Mucosa of descending colon (tissue), 3 donors: ENCODE measurements at regions not wholly inside any gene's neighbourhood (a gene's known extent, or its start where the extent isn't known, plus 50 kb on each side); places are given as distances from the start of the nearest gene placed in this dataset.
"Not testable (repeated sequence)": the region's sequence is repeated elsewhere in the genome, so short reads cannot be mapped to it uniquely, and the experiment has no call there.

Experiments
- ATAC-seq: fragments of 200-7000 bp; cut with Tn5 transposase; one replicate; pipeline ENCODE4 v1.9.1; 2020; ENCODE audit warnings: mild to moderate bottlenecking, moderate library complexity
- DNase-seq, 3 donors: peaks; one replicate each; pipeline ENCODE4 v3.0.0-alpha.2; 2020
- H3K36me3 ChIP-seq: fragments of 200-600 bp; one replicate; pipeline ENCODE4 v1.8.0; 2021; ENCODE audit warnings: low read depth, mild to moderate bottlenecking
- H3K4me1 ChIP-seq: fragments of 200-600 bp; one replicate; pipeline ENCODE4 v1.8.0; 2021; ENCODE audit warnings: low read depth, mild to moderate bottlenecking
- H3K4me3 ChIP-seq: fragments of 200-600 bp; one replicate; pipeline ENCODE4 v1.8.0; 2021; ENCODE audit warnings: mild to moderate bottlenecking
- H3K9me3 ChIP-seq: fragments of 200-600 bp; one replicate; pipeline ENCODE4 v1.8.0; 2021; ENCODE audit warnings: mild to moderate bottlenecking
- intact Hi-C, 2 donors: fragments of 100-400 bp; cut with DNase I in 1 of 2; cut with micrococcal nuclease in 1 of 2; formaldehyde crosslinking; loops; one replicate each; pipeline versions ENCODE4 v1.11.0 to v1.11.1; 2022; cut with DNase I, micrococcal nuclease
- TF ChIP-seq, protein P1 (sequence below): fragments of 200-600 bp; IDR thresholded peaks from one replicate; pipeline ENCODE4 v1.8.0; 2022; ENCODE audit warnings: antibody characterized with exemption, mild to moderate bottlenecking
- donor health status: DM: no; HTN: no; CAD: no; lungs with moderate emphysema.
- donor health status: DM: no; HTN: no; CAD: no.
- donor health status: DM: no; HTN: yes; CAD: no.

DNA sequence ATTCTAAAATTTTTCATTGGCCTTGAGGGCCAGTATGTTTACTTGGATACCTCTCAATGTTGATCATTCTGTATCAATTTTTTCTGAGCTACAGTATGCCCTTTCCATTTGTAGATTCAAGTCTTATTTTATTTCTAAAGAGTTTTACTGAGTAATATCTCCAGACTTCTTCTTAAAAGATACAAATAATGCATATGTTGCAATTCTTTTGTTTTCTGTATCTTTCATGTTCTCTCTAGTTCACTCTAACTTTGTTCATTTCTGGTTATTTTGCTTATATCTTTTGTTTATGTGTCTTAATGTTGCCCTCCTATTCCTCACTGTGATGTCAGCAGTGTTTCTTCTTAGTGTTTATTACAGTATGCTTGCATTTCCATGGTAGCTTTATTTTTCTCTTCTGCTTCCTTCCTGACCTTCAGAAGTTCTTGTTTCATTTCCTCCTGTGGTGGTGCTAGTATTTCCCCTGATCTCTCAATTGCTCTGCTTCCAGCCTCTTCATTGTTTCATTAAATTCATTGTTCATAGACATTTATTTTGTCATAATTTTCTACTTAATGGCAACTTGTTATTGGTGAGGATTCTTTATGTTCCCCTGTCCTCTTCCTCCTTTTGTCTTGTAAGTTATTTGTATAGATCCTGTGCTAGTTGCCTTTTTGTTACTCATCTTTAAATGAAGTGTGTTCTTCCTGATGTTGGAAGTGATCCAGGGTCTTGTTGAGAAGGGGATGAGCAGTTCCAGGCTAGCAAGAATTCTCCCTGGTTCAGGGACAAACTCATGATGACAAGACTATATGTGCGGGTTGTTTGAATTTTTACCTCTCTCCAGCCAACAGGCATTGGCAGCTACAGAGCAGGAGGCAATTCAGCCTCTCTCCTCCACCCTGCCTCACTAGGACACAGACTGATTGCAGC, 160.8 kb downstream of the DEPDC1B start:
- Histone ChIP-seq H3K36me3 (no peaks in the 10 kb centered on the region), H3K9me3 (no peaks in the 10 kb centered on the region), H3K4me1 (no peaks in the 10 kb centered on the region), H3K4me3 (no peak overlapping the region)
- TF ChIP-seq, protein P1, sequence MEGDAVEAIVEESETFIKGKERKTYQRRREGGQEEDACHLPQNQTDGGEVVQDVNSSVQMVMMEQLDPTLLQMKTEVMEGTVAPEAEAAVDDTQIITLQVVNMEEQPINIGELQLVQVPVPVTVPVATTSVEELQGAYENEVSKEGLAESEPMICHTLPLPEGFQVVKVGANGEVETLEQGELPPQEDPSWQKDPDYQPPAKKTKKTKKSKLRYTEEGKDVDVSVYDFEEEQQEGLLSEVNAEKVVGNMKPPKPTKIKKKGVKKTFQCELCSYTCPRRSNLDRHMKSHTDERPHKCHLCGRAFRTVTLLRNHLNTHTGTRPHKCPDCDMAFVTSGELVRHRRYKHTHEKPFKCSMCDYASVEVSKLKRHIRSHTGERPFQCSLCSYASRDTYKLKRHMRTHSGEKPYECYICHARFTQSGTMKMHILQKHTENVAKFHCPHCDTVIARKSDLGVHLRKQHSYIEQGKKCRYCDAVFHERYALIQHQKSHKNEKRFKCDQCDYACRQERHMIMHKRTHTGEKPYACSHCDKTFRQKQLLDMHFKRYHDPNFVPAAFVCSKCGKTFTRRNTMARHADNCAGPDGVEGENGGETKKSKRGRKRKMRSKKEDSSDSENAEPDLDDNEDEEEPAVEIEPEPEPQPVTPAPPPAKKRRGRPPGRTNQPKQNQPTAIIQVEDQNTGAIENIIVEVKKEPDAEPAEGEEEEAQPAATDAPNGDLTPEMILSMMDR = no peak
- ATAC-seq (peak; percentile 54), DNase-seq (no peak)
- intact Hi-C loops = no loop called here

DNA sequence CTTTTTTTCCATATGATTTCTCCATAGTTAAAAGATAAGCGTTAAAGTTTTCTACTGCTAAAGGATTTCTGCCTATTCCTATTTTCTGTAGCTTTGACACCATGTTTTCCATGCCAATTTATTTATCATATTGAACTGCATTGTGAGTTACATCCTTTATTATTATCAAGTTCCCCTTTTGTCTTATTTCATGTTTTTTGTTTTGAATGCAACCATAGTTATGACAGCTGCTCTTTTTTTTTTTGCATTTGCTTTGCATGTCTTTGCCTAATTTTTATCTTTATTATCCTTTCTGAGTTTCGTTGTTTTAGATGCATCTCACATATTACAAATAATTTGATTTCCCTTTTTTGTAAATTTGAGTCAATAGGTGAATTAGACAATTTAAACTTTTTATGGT, 161.5 kb downstream of the DEPDC1B start:
- no peaks in the 10 kb centered on the region for H3K36me3 ChIP-seq
- H3K4me1 ChIP-seq = no peaks in the 10 kb centered on the region
- TF ChIP-seq, protein P1 = no peak
- H3K9me3 ChIP-seq = no peaks in the 10 kb centered on the region
- H3K4me3 ChIP-seq = no peak overlapping the region
- intact Hi-C loops = no loop called here
- no peak for ATAC-seq
- DNase-seq = no peak

DNA sequence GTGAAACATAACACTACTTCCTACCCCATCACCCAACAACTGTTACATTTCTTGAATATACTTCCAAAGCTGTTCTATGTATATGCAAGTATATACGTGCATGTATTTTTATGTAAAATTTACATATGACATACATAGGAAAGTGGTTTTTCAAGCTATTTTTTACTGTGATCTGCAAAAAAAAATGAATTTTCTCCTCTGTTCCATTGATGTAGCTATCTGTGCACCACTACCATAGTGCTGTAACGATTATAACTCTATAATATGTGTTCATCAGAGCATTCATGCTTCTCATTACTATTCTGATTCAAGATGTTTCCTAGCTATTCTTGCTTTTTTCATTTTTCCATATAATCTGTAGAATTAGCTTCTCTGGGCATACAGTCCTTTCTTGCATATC, 164.0 kb downstream of the DEPDC1B start:
- no peak for DNase-seq
- ATAC-seq = no peak
- TF ChIP-seq, protein P1 = no peak
- Histone ChIP-seq H3K9me3 (no peaks in the 10 kb centered on the region), H3K4me3 (no peak overlapping the region), H3K36me3 (no peaks in the 10 kb centered on the region), H3K4me1 (no peaks in the 10 kb centered on the region)
- intact Hi-C loops = no loop called here

DNA sequence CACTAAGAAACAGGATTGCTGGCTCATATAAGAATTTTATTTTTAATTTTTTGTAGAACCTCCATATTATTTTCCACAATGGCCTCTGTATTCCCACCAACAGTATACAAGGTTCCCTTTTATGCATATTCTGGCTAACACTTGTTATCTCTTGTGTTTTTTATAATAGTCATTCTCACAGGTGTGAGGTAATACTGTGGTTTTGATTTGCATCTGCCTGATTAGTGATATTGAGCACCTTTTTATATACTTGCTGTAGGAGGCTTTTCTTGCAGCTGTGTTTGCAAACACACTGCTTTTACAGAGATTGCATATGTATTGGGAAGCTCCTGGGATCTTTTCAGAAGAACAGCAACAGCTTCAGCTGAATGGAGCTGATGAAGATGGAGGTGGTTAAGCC, 164.8 kb downstream of the DEPDC1B start:
- Histone ChIP-seq H3K4me3 (no peak overlapping the region), H3K4me1 (no peaks in the 10 kb centered on the region), H3K9me3 (no peaks in the 10 kb centered on the region), H3K36me3 (no peaks in the 10 kb centered on the region)
- no peak for DNase-seq
- ATAC-seq = no peak
- TF ChIP-seq, protein P1 = no peak
- intact Hi-C loops = no loop called here

DNA sequence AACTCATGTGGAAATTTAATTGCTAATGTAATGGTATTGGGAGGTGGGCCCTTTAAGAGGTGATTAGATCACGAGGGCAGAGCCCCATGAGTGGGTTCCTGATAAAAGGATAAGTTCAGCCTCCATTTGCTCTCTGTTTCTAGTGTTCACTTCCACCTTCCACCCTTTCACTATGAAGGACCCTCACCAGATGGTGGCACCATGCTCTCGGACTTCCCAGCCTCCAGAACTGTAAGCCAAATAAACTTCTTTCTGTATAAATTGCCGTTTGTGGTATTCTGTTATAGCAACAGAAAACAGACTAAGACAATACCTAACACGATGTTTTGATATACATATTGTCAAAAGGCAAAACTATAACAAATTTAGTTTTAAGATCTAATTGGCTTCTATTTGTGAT, 166.2 kb downstream of the DEPDC1B start:
- no peaks in the 10 kb centered on the region for H3K9me3 ChIP-seq
- no peak for DNase-seq
- no peaks in the 10 kb centered on the region for H3K36me3 ChIP-seq
- ATAC-seq = no peak
- H3K4me1 ChIP-seq = no peaks in the 10 kb centered on the region
- intact Hi-C loops = no loop called here
- TF ChIP-seq, protein P1 = no peak
- no peak overlapping the region for H3K4me3 ChIP-seq

DNA sequence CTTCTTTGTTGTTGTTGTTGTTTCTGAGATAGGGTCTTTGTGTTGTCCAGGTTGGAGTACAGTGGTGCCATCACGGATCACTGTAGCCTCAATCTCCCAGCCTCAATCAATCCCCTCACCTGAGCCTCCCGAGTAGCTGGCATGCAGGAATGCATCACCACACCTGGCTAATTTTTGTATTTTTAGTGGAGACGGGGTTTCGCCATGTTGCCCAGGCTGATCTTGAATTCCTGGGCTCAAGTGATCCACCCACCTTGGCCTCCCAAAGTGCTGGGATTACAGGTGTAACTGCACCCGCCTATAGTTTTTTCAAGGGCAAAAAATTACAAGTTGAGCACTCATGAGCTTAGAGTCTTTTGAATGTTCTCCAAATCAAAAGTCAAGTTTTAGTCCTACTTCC, 167.2 kb downstream of the DEPDC1B start:
- H3K36me3 ChIP-seq, ATAC-seq, H3K9me3 ChIP-seq, intact Hi-C loops, H3K4me1 ChIP-seq, DNase-seq, H3K4me3 ChIP-seq: not testable (repeated sequence)

DNA sequence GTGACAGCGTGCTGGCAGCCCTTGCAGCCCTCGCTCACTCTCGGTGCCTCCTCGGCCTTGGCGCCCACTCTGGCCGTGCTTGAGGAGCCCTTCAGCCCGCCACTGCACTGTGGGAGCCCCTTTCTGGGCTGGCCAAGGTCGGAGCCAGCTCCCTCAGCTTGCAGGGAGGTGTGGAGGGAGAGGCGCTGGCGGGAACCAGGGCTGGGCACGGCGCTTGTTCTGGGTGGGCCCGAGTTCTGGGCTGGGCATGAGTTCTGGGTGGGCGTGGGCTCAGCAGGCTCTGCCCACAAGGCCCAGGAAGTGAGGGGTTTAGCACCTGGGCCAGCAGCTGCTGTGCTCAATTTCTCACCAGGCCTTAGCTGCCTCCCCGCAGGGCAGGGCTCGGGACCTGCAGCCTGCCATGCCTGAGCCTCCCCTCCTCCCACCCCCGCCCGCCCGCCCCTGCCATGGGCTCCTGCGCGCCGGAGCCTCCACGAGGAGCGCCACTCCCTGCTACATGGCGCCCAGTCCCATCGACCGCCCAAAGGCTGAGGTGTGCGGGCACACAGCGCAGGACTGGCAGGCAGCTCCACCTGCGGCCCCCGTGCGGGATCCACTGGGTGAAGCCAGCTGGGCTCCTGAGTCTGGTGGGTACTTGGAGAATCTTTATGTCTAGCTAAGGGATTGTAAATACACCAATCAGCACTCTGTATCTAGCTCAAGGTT, 169.7 kb downstream of the DEPDC1B start:
- H3K36me3 ChIP-seq, DNase-seq, H3K4me1 ChIP-seq, H3K9me3 ChIP-seq, ATAC-seq, intact Hi-C loops, H3K4me3 ChIP-seq: not testable (repeated sequence)
